GM12878 (cell line): ENCODE measurements at regions not wholly inside any gene's neighbourhood (a gene's known extent, or its start where the extent isn't known, plus 50 kb on each side); places are given as distances from the start of the nearest gene placed in this dataset.
"Not testable (repeated sequence)": the region's sequence is repeated elsewhere in the genome, so short reads cannot be mapped to it uniquely, and the experiment has no call there.

Source experiments
- ATAC-seq: fragments of 200-7000 bp; cut with Tn5 transposase; 3 replicates; pipeline ENCODE4 v1.9.1; 2020; ENCODE audit warnings: mild to moderate bottlenecking, moderate library complexity
- BruUV-seq: library from RNA; stranded (reverse); fragments of 400-500 nt; replicated peaks from 2 replicates; lab custom pipeline; 2021; lab: Mats Ljungman, UMichigan
- CTCF ChIA-PET: fragments of 300-600 bp; sonication (Branson Sonifier 250); formaldehyde crosslinking; extraction: SDS; loops from one replicate; lab custom pipeline; 2021; ENCODE audit warnings: inconsistent platforms; lab: Yijun Ruan, JAX
- POLR2A ChIA-PET: fragments of 350-600 bp; formaldehyde crosslinking; extraction: SDS; loops from one replicate; lab custom pipeline; 2021; ENCODE audit warnings: inconsistent platforms; lab: Charles Lee
- RAD21 ChIA-PET: fragments of 300-600 bp; sonication (Branson Sonifier 250); formaldehyde crosslinking; loops from one replicate; lab custom pipeline; 2023; ENCODE audit warnings: antibody characterized with exemption; ENCODE audit not compliant: unreplicated experiment; lab: Charles Lee
- SMC1A ChIA-PET: fragments of 300-600 bp; sonication (Branson Sonifier 250); formaldehyde crosslinking; loops from one replicate; lab custom pipeline; 2023; ENCODE audit not compliant: unreplicated experiment, uncharacterized antibody; lab: Charles Lee
- DNase-seq: peaks from one replicate; pipeline ENCODE4 v3.0.0-alpha.2; 2011; ENCODE audit warnings: low read depth, low spot score
- FAIRE-seq: peaks from 3 replicates; lab custom pipeline; 2011; peaks lifted over from hg19 to GRCh38; lab: Jason Lieb, UNC
- H2AFZ ChIP-seq: 2 replicates; pipeline ENCODE4 v1.6.0; 2011; ENCODE audit warnings: low read depth, low read length, control low read depth; ENCODE audit not compliant: control insufficient read depth
- H3K27ac ChIP-seq: 2 replicates; pipeline ENCODE4 v1.5.1; 2011; ENCODE audit warnings: control low read depth; ENCODE audit not compliant: control insufficient read depth, insufficient read depth
- H3K27me3 ChIP-seq, 2 experiments: replicated peaks in 1 of 2; 2 replicates each; pipeline versions ENCODE4 v1.6.0 to v1.6.1; 2011; ENCODE audit warnings: low read length in 1 of 2; ENCODE audit not compliant: control insufficient read depth in 2 of 2, insufficient read depth in 2 of 2
- H3K36me3 ChIP-seq, 2 experiments: 2 replicates each; pipeline ENCODE4 v1.5.1; 2011; ENCODE audit warnings: low read length in 1 of 2; ENCODE audit not compliant: control insufficient read depth in 2 of 2, insufficient read depth in 2 of 2
- H3K4me1 ChIP-seq: 2 replicates; pipeline ENCODE4 v1.6.1; 2011; ENCODE audit warnings: mild to moderate bottlenecking, low read length, moderate library complexity, mixed read lengths; ENCODE audit not compliant: control insufficient read depth, insufficient read depth
- H3K4me2 ChIP-seq: 2 replicates; pipeline ENCODE4 v1.6.0; 2011; ENCODE audit warnings: control low read depth; ENCODE audit not compliant: control insufficient read depth, insufficient read depth
- H3K4me3 ChIP-seq: fragments of 200-600 bp; sonication (generic); 2 replicates; pipeline ENCODE4 v1.5.1; 2016
- H3K79me2 ChIP-seq: 2 replicates; pipeline ENCODE4 v1.6.0; 2011; ENCODE audit warnings: low read length; ENCODE audit not compliant: control insufficient read depth, insufficient read depth
- H3K9ac ChIP-seq: 2 replicates; pipeline ENCODE4 v1.8.0; 2011; ENCODE audit warnings: low read length, control low read depth, mixed read lengths; ENCODE audit not compliant: control insufficient read depth, insufficient read depth
- H3K9me3 ChIP-seq: replicated peaks from 3 replicates; pipeline ENCODE4 v1.5.1; 2011; ENCODE audit warnings: mild to moderate bottlenecking, low read length; ENCODE audit not compliant: control insufficient read depth, insufficient read depth
- H4K20me1 ChIP-seq: 2 replicates; pipeline ENCODE4 v1.6.0; 2011; ENCODE audit not compliant: control insufficient read depth, insufficient read depth
- BHLHE40 ChIP-seq, 2 experiments: fragments of 450-650 bp in 1 of 2; IDR thresholded peaks; 2 replicates each; pipeline ENCODE4 v1.6.1; 2011 to 2017; ENCODE audit warnings: low read depth in 2 of 2, borderline replicate concordance in 1 of 2, improper control_type of control experiment in 1 of 2, low read length in 1 of 2, mild to moderate bottlenecking in 1 of 2
- DPF2 ChIP-seq: fragments of 450-650 bp; IDR thresholded peaks from 2 replicates; pipeline ENCODE4 v1.6.1; 2017; ENCODE audit warnings: mild to moderate bottlenecking
- NFYA ChIP-seq: IDR thresholded peaks from 2 replicates; pipeline ENCODE4 v1.6.1; 2011; ENCODE audit warnings: low read depth, mild to moderate bottlenecking, low read length, improper control_type of control experiment, borderline replicate concordance
- NR2F1 ChIP-seq: fragments of 450-650 bp; conservative IDR thresholded peaks from 2 replicates; pipeline ENCODE4 v1.6.1; 2017; ENCODE audit warnings: mild to moderate bottlenecking
- ZBED1 ChIP-seq: IDR thresholded peaks from 2 replicates; pipeline ENCODE4 v1.6.1; 2016; ENCODE audit warnings: borderline replicate concordance
- ZBTB4 ChIP-seq: fragments of 450-650 bp; formaldehyde crosslinking; IDR thresholded peaks from 2 replicates; pipeline ENCODE4 v1.4.0; 2022; ENCODE audit warnings: mild to moderate bottlenecking, moderate library complexity
- WGBS: methylation state at CpG from one replicate; pipeline ENCODE4 v1.1.6; 2016; ENCODE audit warnings: low lambda C conversion rate; ENCODE audit not compliant: insufficient replicate concordance, insufficient coverage; ENCODE audit errors: missing lambda C conversion rate; 5-methylcytosine and 5-hydroxymethylcytosine counted together
- in situ Hi-C: fragments of 300-500 bp; cut with MboI; formaldehyde crosslinking; loops from 9 replicates; pipeline ENCODE4 v1.14.3; 2018; ENCODE audit warnings: mixed read lengths
- intact Hi-C: fragments of 100-400 bp; cut with micrococcal nuclease; formaldehyde crosslinking; loops from one replicate; pipeline ENCODE4 v1.14.2; 2022; ENCODE audit not compliant: unreplicated experiment

DNA sequence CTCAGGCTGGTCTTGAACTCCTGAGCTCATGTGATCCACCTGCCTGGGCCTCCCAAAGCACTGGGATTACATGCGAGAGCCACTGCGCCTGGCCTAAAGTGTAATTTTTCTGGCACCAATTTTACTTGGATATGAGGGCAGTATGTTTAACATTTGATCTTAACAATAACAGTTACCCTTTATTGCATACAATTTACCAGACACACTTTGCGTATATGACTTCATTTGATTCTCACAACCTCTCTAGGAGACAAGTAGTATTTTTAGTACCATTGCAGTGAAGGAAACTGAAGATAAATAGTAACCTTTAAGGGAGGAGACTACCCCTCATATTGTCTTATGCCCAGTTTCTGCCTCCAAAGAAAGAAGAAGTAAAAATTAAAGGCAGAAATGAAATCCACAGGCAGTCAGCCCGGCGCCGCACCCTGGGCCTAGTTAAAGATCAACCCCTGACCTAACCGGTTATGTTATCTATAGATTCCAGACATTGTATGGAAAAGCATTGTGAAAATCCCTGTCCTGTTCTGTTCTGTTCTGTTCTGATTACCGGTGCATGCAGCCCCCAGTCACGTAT lies 54.0 kb downstream of the CYP26A1 start:
- SMC1A ChIA-PET, DNase-seq, H3K36me3 ChIP-seq, H4K20me1 ChIP-seq, H3K9ac ChIP-seq, BruUV-seq, H3K4me2 ChIP-seq, ATAC-seq, RAD21 ChIA-PET, H2AFZ ChIP-seq, intact Hi-C loops, POLR2A ChIA-PET, H3K4me3 ChIP-seq, in situ Hi-C loops, H3K79me2 ChIP-seq, FAIRE-seq, H3K27ac ChIP-seq, H3K27me3 ChIP-seq: not testable (repeated sequence)
- peaks cover 20% of the 10 kb centered on the region for H3K9me3 ChIP-seq
- CTCF ChIA-PET = interaction anchor here (1.9 kb wide), 1 partner anchor 12 kb away, joined by 11 read pairs; no protein-coding TSS in a partner anchor
- 84% methylated on average over 9 of the region's 9 CpGs for WGBS
- peaks cover 22% of the 10 kb centered on the region for H3K4me1 ChIP-seq

GRCh38 chr10:93131986-93132385 lies 58.3 kb downstream of the CYP26A1 start:
- Histone ChIP-seq H3K79me2 (no peaks in the 10 kb centered on the region), H2AFZ (no peak overlapping the region), H3K9me3 (peaks cover 4% of the 10 kb centered on the region; the same call in 1 of the 3 replicates), H3K27ac (no peak overlapping the region), H3K4me1 (no peaks in the 10 kb centered on the region), H3K36me3 (no peaks in the 10 kb centered on the region), H4K20me1 (no peaks in the 10 kb centered on the region), H3K4me2 (no peak overlapping the region), H3K4me3 (no peak overlapping the region), H3K9ac (no peak overlapping the region), H3K27me3 (no peaks in the 10 kb centered on the region)
- in situ Hi-C loops (no loop called here), intact Hi-C loops (no loop called here)
- no peak for TF ChIP-seq ZBED1
- no peak for TF ChIP-seq BHLHE40 (IDR thresholded peaks at IDR 0.05; ENCODE audit: borderline replicate concordance in 1 of 2, low read depth in 2 of 2, low read length in 1 of 2)
- no peak for TF ChIP-seq DPF2
- TF ChIP-seq NR2F1 = no peak
- TF ChIP-seq ZBTB4 = no peak
- TF ChIP-seq NFYA = no peak
- WGBS = 55% methylated on average over 6 of the region's 6 CpGs
- ATAC-seq = no peak
- FAIRE-seq = no peak
- no peak for DNase-seq
- ChIA-PET POLR2A (no interaction called here), CTCF (interaction anchor here (1.1 kb wide), 1 partner anchor 15 kb away, joined by 3 read pairs; no protein-coding TSS in a partner anchor), RAD21 (no interaction called here), SMC1A (interaction anchor here (0.7 kb wide), 1 partner anchor 65 kb away, joined by 3 read pairs; no protein-coding TSS in a partner anchor)
- BruUV-seq = no TSS peak
